ENCODE measurements at regions not wholly inside any gene's neighbourhood (a gene's known extent, or its start where the extent isn't known, plus 50 kb on each side); places are given as distances from the start of the nearest gene placed in this dataset.

GRCh38 chr4:146107587-146108240 is 67.8 kb upstream of the LSM6 start (continued):
- TF ChIP-seq PHF8 (IDR thresholded peaks at IDR 0.05; ENCODE audit: borderline replicate concordance, low read depth): no peak

- FAIRE-seq (no peak), ATAC-seq (no peak), DNase-seq (ENCODE audit: low read depth in 1 of 2, low spot score in 1 of 2) (no peak)
- no peak overlapping the region for H3K4me2 ChIP-seq
- no peaks in the 10 kb centered on the region for H3K4me1 ChIP-seq
- ChIA-PET CTCF (no interaction called here), POLR2A (no interaction called here)
- TF ChIP-seq HOXB5 (CRISPR knock-in tag; IDR thresholded peaks at IDR 0.05): no peak
- no peak for TF ChIP-seq TP53 (CRISPR knock-in tag; IDR thresholded peaks at IDR 0.05)
- TF ChIP-seq ZNF302 (CRISPR knock-in tag; IDR thresholded peaks at IDR 0.05): no peak
- TF ChIP-seq CHD2 (IDR thresholded peaks at IDR 0.05; ENCODE audit: low read length, partially characterized antibody): no peak
- no peak for TF ChIP-seq HOXA7 (CRISPR knock-in tag; IDR thresholded peaks at IDR 0.05)
- no peak for TF ChIP-seq JUN (IDR thresholded peaks at IDR 0.05)
- TF ChIP-seq SREBF2 (IDR thresholded peaks at IDR 0.05): no peak
- TF ChIP-seq KDM1A (IDR thresholded peaks at IDR 0.05; ENCODE audit: low read depth): no peak
- TF ChIP-seq RAD21 (conservative IDR thresholded peaks at IDR 0.05 in 1 of 2, IDR thresholded peaks at IDR 0.05 in 1 of 2): no peak
- no peak for TF ChIP-seq CTCF (IDR thresholded peaks at IDR 0.05)
- no peak for TF ChIP-seq REST (IDR thresholded peaks at IDR 0.05)
- no peak for TF ChIP-seq MAFK (IDR thresholded peaks at IDR 0.05; ENCODE audit: partially characterized antibody)
- TF ChIP-seq ESRRA (IDR thresholded peaks at IDR 0.05; ENCODE audit: borderline replicate concordance, low read length): no peak
- no peak for TF ChIP-seq BHLHE40 (IDR thresholded peaks at IDR 0.05; ENCODE audit: low read depth, low read length)
- no peak for TF ChIP-seq CEBPB (IDR thresholded peaks at IDR 0.05)
- no peak for TF ChIP-seq MAX (IDR thresholded peaks at IDR 0.05)
- no peak for TF ChIP-seq PHF8 (IDR thresholded peaks at IDR 0.05; ENCODE audit: borderline replicate concordance, low read depth)
- TF ChIP-seq ATOH8 (CRISPR knock-in tag; IDR thresholded peaks at IDR 0.05; ENCODE audit: low read depth): no peak
- TF ChIP-seq E2F6 (IDR thresholded peaks at IDR 0.05; ENCODE audit: borderline replicate concordance, low read depth): no peak
- no peak for TF ChIP-seq USF2 (IDR thresholded peaks at IDR 0.05)
- no peak overlapping the region for H3K27ac ChIP-seq
- WGBS (ENCODE audit: missing lambda C conversion rate): 100% methylated on average over 1 of the region's 1 CpG
- H3K4me3 ChIP-seq: no peak overlapping the region
- no peaks in the 10 kb centered on the region for H3K9me3 ChIP-seq
These were observed 70.1 kb upstream of the LSM6 start for GRCh38 chr4:146105464-146105863.

Measured in A549 (cell line).